H9 (cell line): ENCODE measurements at regions not wholly inside any gene's neighbourhood (a gene's known extent, or its start where the extent isn't known, plus 50 kb on each side); places are given as distances from the start of the nearest gene placed in this dataset.

Experiments
- DNase-seq: peaks from one replicate; pipeline ENCODE4 v3.0.0-alpha.2; 2017
- H2AFZ ChIP-seq: one replicate; pipeline ENCODE4 v1.6.1; 2013; ENCODE audit warnings: mild to moderate bottlenecking, low read length, control low read depth, moderate library complexity
- H2AK5ac ChIP-seq: 2 replicates; pipeline ENCODE4 v1.6.1; 2013; ENCODE audit warnings: low read length, control low read depth, mixed read lengths; ENCODE audit not compliant: insufficient read length
- H2BK120ac ChIP-seq: one replicate; pipeline ENCODE4 v1.6.1; 2013; ENCODE audit warnings: low read depth, mild to moderate bottlenecking, low read length, control low read depth, inconsistent platforms; ENCODE audit not compliant: poor library complexity, severe bottlenecking
- H2BK12ac ChIP-seq: 2 replicates; pipeline ENCODE4 v1.6.1; 2013; ENCODE audit warnings: low read length, control low read depth, mixed read lengths, low read depth; ENCODE audit not compliant: insufficient read length
- H2BK15ac ChIP-seq: 2 replicates; pipeline ENCODE4 v1.6.1; 2013; ENCODE audit warnings: low read depth, low read length, control low read depth
- H2BK20ac ChIP-seq: one replicate; pipeline ENCODE4 v1.6.1; 2013; ENCODE audit warnings: low read depth, mild to moderate bottlenecking, low read length, control low read depth, inconsistent platforms; ENCODE audit not compliant: poor library complexity, severe bottlenecking
- H2BK5ac ChIP-seq: 2 replicates; pipeline ENCODE4 v1.6.1; 2013; ENCODE audit warnings: low read length, control low read depth, mixed read lengths; ENCODE audit not compliant: insufficient read length
- H3K14ac ChIP-seq: 2 replicates; pipeline ENCODE4 v1.6.1; 2013; ENCODE audit warnings: low read length, control low read depth; ENCODE audit not compliant: insufficient read depth
- H3K18ac ChIP-seq: 2 replicates; pipeline ENCODE4 v1.6.1; 2013; ENCODE audit warnings: low read depth, mild to moderate bottlenecking, mixed read lengths, low read length, control low read depth; ENCODE audit not compliant: insufficient read length
- H3K23ac ChIP-seq: 2 replicates; pipeline ENCODE4 v1.6.1; 2013; ENCODE audit warnings: low read length, control low read depth, mixed read lengths, low read depth; ENCODE audit not compliant: insufficient read length
- H3K23me2 ChIP-seq: 2 replicates; pipeline ENCODE4 v1.6.1; 2013; ENCODE audit warnings: low read depth, mild to moderate bottlenecking, mixed read lengths, low read length, control low read depth; ENCODE audit not compliant: insufficient read length, poor library complexity, severe bottlenecking
- H3K27ac ChIP-seq: 2 replicates; pipeline ENCODE4 v1.5.1; 2013; ENCODE audit warnings: low read length, control low read depth, mixed read lengths, low read depth; ENCODE audit not compliant: insufficient read length
- H3K27me3 ChIP-seq: 2 replicates; pipeline ENCODE4 v1.6.1; 2013; ENCODE audit warnings: low read length, control low read depth, inconsistent platforms; ENCODE audit not compliant: insufficient read depth
- H3K4ac ChIP-seq: 2 replicates; pipeline ENCODE4 v1.6.1; 2013; ENCODE audit warnings: low read depth, mild to moderate bottlenecking, control low read depth, inconsistent platforms, low read length, moderate library complexity
- H3K4me1 ChIP-seq: 2 replicates; pipeline ENCODE4 v1.6.1; 2013; ENCODE audit warnings: low read length, control low read depth, inconsistent platforms; ENCODE audit not compliant: insufficient read depth
- H3K4me2 ChIP-seq: 2 replicates; pipeline ENCODE4 v1.6.1; 2013; ENCODE audit warnings: low read length, control low read depth, mixed read lengths; ENCODE audit not compliant: insufficient read length, insufficient read depth
- H3K56ac ChIP-seq: 2 replicates; pipeline ENCODE4 v1.6.1; 2013; ENCODE audit warnings: low read depth, mild to moderate bottlenecking, mixed read lengths, low read length, control low read depth; ENCODE audit not compliant: insufficient read length
- H3K79me1 ChIP-seq: 2 replicates; pipeline ENCODE4 v1.6.1; 2013; ENCODE audit warnings: low read depth, mild to moderate bottlenecking, moderate library complexity, low read length, control low read depth, inconsistent platforms; ENCODE audit not compliant: insufficient read depth, poor library complexity, severe bottlenecking
- H3K79me2 ChIP-seq: 2 replicates; pipeline ENCODE4 v1.6.1; 2013; ENCODE audit warnings: low read length, control low read depth, inconsistent platforms; ENCODE audit not compliant: insufficient read depth
- H3K9ac ChIP-seq: 2 replicates; pipeline ENCODE4 v1.6.1; 2013; ENCODE audit warnings: low read length, control low read depth, mixed read lengths; ENCODE audit not compliant: insufficient read length; ENCODE audit errors: extremely low read depth
- H3K9me3 ChIP-seq: one replicate; pipeline ENCODE4 v1.6.1; 2013; ENCODE audit warnings: low read depth, low read length, inconsistent platforms; ENCODE audit not compliant: control insufficient read depth
- H3T11ph ChIP-seq: one replicate; pipeline ENCODE4 v1.6.1; 2013; ENCODE audit warnings: mild to moderate bottlenecking, low read length, control low read depth, inconsistent platforms
- H4K20me1 ChIP-seq: one replicate; pipeline ENCODE4 v1.6.1; 2013; ENCODE audit not compliant: control insufficient read depth, insufficient read length, insufficient read depth
- H4K5ac ChIP-seq: 2 replicates; pipeline ENCODE4 v1.6.1; 2013; ENCODE audit warnings: low read depth, mild to moderate bottlenecking, mixed read lengths, low read length, control low read depth; ENCODE audit not compliant: insufficient read length
- H4K8ac ChIP-seq: replicated peaks from 2 replicates; pipeline ENCODE4 v1.6.1; 2013; ENCODE audit warnings: low read length, control low read depth, mixed read lengths, low read depth; ENCODE audit not compliant: insufficient read length
- H4K91ac ChIP-seq: 2 replicates; pipeline ENCODE4 v1.6.1; 2013; ENCODE audit warnings: low read depth, mild to moderate bottlenecking, moderate library complexity, mixed read lengths, low read length, control low read depth; ENCODE audit not compliant: insufficient read length
- H3K27ac Mint-ChIP-seq, 3 experiments: 2 replicates in 2 of 3; 3 replicates in 1 of 3; pipeline ENCODE4 v1.8.0; 2020 to 2021; ENCODE audit warnings: mixed read lengths in 3 of 3, mild to moderate bottlenecking in 1 of 3, moderate library complexity in 1 of 3
- H3K27me3 Mint-ChIP-seq: 2 replicates; pipeline ENCODE4 v1.8.0; 2021; ENCODE audit warnings: low read depth, mild to moderate bottlenecking, moderate library complexity, mixed read lengths
- H3K36me3 Mint-ChIP-seq, 3 experiments: 2 replicates in 2 of 3; 3 replicates in 1 of 3; pipeline ENCODE4 v1.8.0; 2020 to 2021; ENCODE audit warnings: low read depth in 3 of 3, mixed read lengths in 3 of 3; ENCODE audit not compliant: insufficient read depth in 1 of 3
- H3K4me1 Mint-ChIP-seq, 2 experiments: 2 replicates each; pipeline ENCODE4 v1.8.0; 2020; ENCODE audit warnings: mixed read lengths in 2 of 2
- H3K4me3 Mint-ChIP-seq, 2 experiments: 2 replicates in 1 of 2; 3 replicates in 1 of 2; pipeline ENCODE4 v1.8.0; 2020 to 2021; ENCODE audit warnings: mild to moderate bottlenecking in 2 of 2, mixed read lengths in 2 of 2, moderate library complexity in 1 of 2
- H3K9me3 Mint-ChIP-seq, 2 experiments: 2 replicates in 1 of 2; 3 replicates in 1 of 2; pipeline ENCODE4 v1.8.0; 2020; ENCODE audit warnings: mild to moderate bottlenecking in 2 of 2, mixed read lengths in 2 of 2, moderate library complexity in 1 of 2
- CTCF ChIP-seq: fragments of 200-600 bp; sonication (generic); conservative IDR thresholded peaks from 3 replicates; pipeline ENCODE4 v1.8.0; 2021; ENCODE audit warnings: antibody characterized with exemption, mild to moderate bottlenecking
- whole genome bisulfite sequencing: extraction: QIAGEN DNeasy Blood & Tissue Kit; methylation state at CpG from one replicate; pipeline ENCODE4 v1.1.7; 2013; ENCODE audit warnings: missing lambda C conversion rate, low lambda C conversion rate, mixed read lengths; ENCODE audit not compliant: insufficient read length; ENCODE audit errors: extremely low coverage; 5-methylcytosine and 5-hydroxymethylcytosine counted together

DNA sequence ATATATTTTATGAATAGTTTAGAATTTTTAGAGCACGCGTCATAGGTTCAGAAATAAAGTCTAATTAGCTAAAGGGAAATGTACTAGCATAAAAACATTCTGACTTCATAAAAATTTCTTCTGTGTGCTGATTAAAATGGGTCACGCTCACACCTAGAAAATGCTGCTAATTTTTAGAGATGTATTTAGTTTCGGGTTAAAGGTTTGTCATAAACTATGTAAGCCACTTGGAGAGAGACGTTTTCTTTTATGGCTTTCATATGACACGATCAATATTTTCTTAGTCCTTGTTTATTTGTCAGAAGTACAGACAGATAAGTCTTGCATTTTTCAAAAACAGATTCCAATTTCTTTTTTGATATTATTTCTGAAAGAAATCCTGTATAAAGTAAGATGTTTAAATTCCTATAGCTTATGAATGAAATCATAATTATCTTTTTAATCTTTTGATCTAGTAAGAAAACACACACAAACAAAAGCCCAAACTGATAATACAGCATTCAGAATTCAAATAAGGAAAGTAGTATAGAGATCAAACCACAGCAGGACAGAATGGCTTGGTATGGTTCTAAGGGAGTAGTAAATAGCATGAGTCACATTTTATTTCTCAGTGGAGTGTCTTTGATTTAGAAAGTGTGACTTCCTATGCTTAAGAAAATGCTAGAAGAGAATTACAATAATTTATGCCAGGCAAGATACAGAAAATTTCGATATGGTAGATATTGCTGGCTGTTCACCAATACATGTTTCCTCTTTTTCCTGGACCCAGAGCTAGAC, 236.6 kb downstream of the GPD2 start:
- H2BK5ac ChIP-seq: no peak overlapping the region
- Mint-ChIP-seq H3K27ac (peak overlapping the region in 1 of 3 experiments; percentile 78; a peak in 2 of 7 replicates), H3K9me3 (peaks cover 15% of the 10 kb centered on the region in 2 experiments), H3K27me3 (no peaks in the 10 kb centered on the region), H3K4me1 (peaks cover 26 to 30% of the 10 kb centered on the region in 2 experiments), H3K36me3 (peaks cover 11 to 16% (median 13%) of the 10 kb centered on the region in 3 experiments), H3K4me3 (no peak overlapping the region)
- H3K56ac ChIP-seq: no peak overlapping the region
- H3K23me2 ChIP-seq: no peaks in the 10 kb centered on the region
- H2BK15ac ChIP-seq: no peak overlapping the region
- no peak overlapping the region for H2BK120ac ChIP-seq
- no peak overlapping the region for H3K14ac ChIP-seq
- no peaks in the 10 kb centered on the region for H3K79me1 ChIP-seq
- H2BK12ac ChIP-seq: no peak overlapping the region
- H3K79me2 ChIP-seq: no peaks in the 10 kb centered on the region
- no peak overlapping the region for H3K23ac ChIP-seq
- no CpG with 5 or more reads among the region's 7 CpGs for WGBS
- no peak overlapping the region for H4K5ac ChIP-seq
- peaks cover 4% of the 10 kb centered on the region; the same call in 1 of the 2 replicates for H3K4me1 ChIP-seq
- no peaks in the 10 kb centered on the region for H3K27me3 ChIP-seq
- no peak overlapping the region for H3K18ac ChIP-seq
- H4K8ac ChIP-seq: no peak overlapping the region
- no peaks in the 10 kb centered on the region for H4K20me1 ChIP-seq
- H3K4me2 ChIP-seq: no peak overlapping the region
- no peak overlapping the region for H3K27ac ChIP-seq
- no peak overlapping the region for H3K4ac ChIP-seq
- no peak overlapping the region for H2AK5ac ChIP-seq
- no peak overlapping the region for H4K91ac ChIP-seq
- no peak overlapping the region for H3T11ph ChIP-seq
- no peak overlapping the region for H2BK20ac ChIP-seq
- H3K9ac ChIP-seq: no peak overlapping the region
- DNase-seq: no peak
- no peak overlapping the region for H2AFZ ChIP-seq
- peaks cover 6% of the 10 kb centered on the region for H3K9me3 ChIP-seq
- no peak for TF ChIP-seq CTCF
